ENCODE measurements at regions not wholly inside any gene's neighbourhood (a gene's known extent, or its start where the extent isn't known, plus 50 kb on each side); places are given as distances from the start of the nearest gene placed in this dataset.

GRCh38 chr6:71473926-71474325, 185.3 kb downstream of the OGFRL1 start:
- TF ChIP-seq TEAD4 (IDR thresholded peaks at IDR 0.05) (no peak), FOXM1 (IDR thresholded peaks at IDR 0.05; ENCODE audit: borderline replicate concordance, low read depth) (no peak), MAX (IDR thresholded peaks at IDR 0.05) (peak; percentile 28; the same call in 1 of the 2 replicates), USF1 (IDR thresholded peaks at IDR 0.05) (peak; percentile 66), RAD21 (IDR thresholded peaks at IDR 0.05; ENCODE audit: low read depth) (no peak), YY1 (IDR thresholded peaks at IDR 0.05; ENCODE audit: low read depth) (no peak), EP300 (IDR thresholded peaks at IDR 0.05; ENCODE audit: borderline replicate concordance) (no peak), NFIC (IDR thresholded peaks at IDR 0.05) (no peak), REST (IDR thresholded peaks at IDR 0.05; ENCODE audit: low read depth) (no peak)

- TF ChIP-seq TCF12 (IDR thresholded peaks at IDR 0.05; ENCODE audit: low read depth) = no peak
- TF ChIP-seq NFIC (IDR thresholded peaks at IDR 0.05) = no peak
- no peak for TF ChIP-seq TAF1 (IDR thresholded peaks at IDR 0.05; ENCODE audit: low read depth)
- TF ChIP-seq TEAD4 (IDR thresholded peaks at IDR 0.05) = no peak
- TF ChIP-seq EGR1 (IDR thresholded peaks at IDR 0.05) = no peak
- TF ChIP-seq CEBPB (IDR thresholded peaks at IDR 0.05) = no peak
- TF ChIP-seq MAX (IDR thresholded peaks at IDR 0.05) = no peak
- no peak for TF ChIP-seq REST (IDR thresholded peaks at IDR 0.05; ENCODE audit: low read depth)
- TF ChIP-seq YY1 (IDR thresholded peaks at IDR 0.05; ENCODE audit: low read depth) = no peak
These were observed 186.3 kb downstream of the OGFRL1 start for GRCh38 chr6:71474942-71475341.

GRCh38 chr6:71476371-71476770, 187.8 kb downstream of the OGFRL1 start:
- TF ChIP-seq USF1 (IDR thresholded peaks at IDR 0.05) (no peak), MAX (IDR thresholded peaks at IDR 0.05) (no peak), REST (IDR thresholded peaks at IDR 0.05; ENCODE audit: low read depth) (no peak), FOXM1 (IDR thresholded peaks at IDR 0.05; ENCODE audit: borderline replicate concordance, low read depth) (no peak)

- TF ChIP-seq REST (IDR thresholded peaks at IDR 0.05; ENCODE audit: low read depth) = no peak
- no peak for TF ChIP-seq CEBPB (IDR thresholded peaks at IDR 0.05)
- TF ChIP-seq EP300 (IDR thresholded peaks at IDR 0.05; ENCODE audit: borderline replicate concordance) = no peak
- TF ChIP-seq EGR1 (IDR thresholded peaks at IDR 0.05) = no peak
- TF ChIP-seq TCF12 (IDR thresholded peaks at IDR 0.05; ENCODE audit: low read depth) = no peak
- TF ChIP-seq FOXM1 (IDR thresholded peaks at IDR 0.05; ENCODE audit: borderline replicate concordance, low read depth) = no peak
- no peak for TF ChIP-seq TEAD4 (IDR thresholded peaks at IDR 0.05)
- no peak for TF ChIP-seq USF1 (IDR thresholded peaks at IDR 0.05)
- TF ChIP-seq YY1 (IDR thresholded peaks at IDR 0.05; ENCODE audit: low read depth) = no peak
- no peak for TF ChIP-seq RAD21 (IDR thresholded peaks at IDR 0.05; ENCODE audit: low read depth)
These were observed 188.3 kb downstream of the OGFRL1 start for GRCh38 chr6:71476872-71477271.

Measured in Ishikawa (cell line).